ENCODE measurements at regions not wholly inside any gene's neighbourhood (a gene's known extent, or its start where the extent isn't known, plus 50 kb on each side); places are given as distances from the start of the nearest gene placed in this dataset.

- H3K27ac Mint-ChIP-seq, result no peak overlapping the region
- Histone ChIP-seq H3K27ac (ENCODE audit: low read length) (no peak overlapping the region), H3K4me3 (ENCODE audit: control insufficient read depth in 1 of 2, extremely low read depth in 1 of 2, low read length in 1 of 2) (no peak overlapping the region), H3K27me3 (replicated peaks in 1 of 2; ENCODE audit: control insufficient read depth in 2 of 2, extremely low read depth in 1 of 2, insufficient read depth in 2 of 2, low read length in 1 of 2) (peaks cover 0 to 7% of the 10 kb centered on the region in 2 experiments), H3K36me3 (ENCODE audit: control insufficient read depth in 2 of 2, extremely low read depth in 1 of 2, insufficient read depth in 1 of 2, low read length in 1 of 2) (no peaks in the 10 kb centered on the region), H3K4me1 (ENCODE audit: control insufficient read depth in 1 of 2, extremely low read depth in 1 of 2, insufficient read depth in 2 of 2, low read length in 2 of 2) (no peaks in the 10 kb centered on the region), H3K9me3 (no peaks in the 10 kb centered on the region)
- no peaks in the 10 kb centered on the region for H3K4me1 Mint-ChIP-seq
- H3K36me3 Mint-ChIP-seq, result no peaks in the 10 kb centered on the region
- POLR2A ChIA-PET, result no interaction called here
- H3K9me3 Mint-ChIP-seq, result no peaks in the 10 kb centered on the region
- H3K4me3 Mint-ChIP-seq, result no peak overlapping the region
- ATAC-seq (replicated peaks in 1 of 4), result no peak
- no peak for DNase-seq
- WGBS (ENCODE audit: insufficient coverage), result no CpG with 5 or more reads among the region's 2 CpGs
- H3K27me3 Mint-ChIP-seq, result peaks cover 0 to 6% of the 10 kb centered on the region in 2 donors
- CTCF ChIA-PET, result no interaction called here
Observed at GRCh38 chr4:10321931-10322330, 135.3 kb downstream of the ZNF518B start.

DNA sequence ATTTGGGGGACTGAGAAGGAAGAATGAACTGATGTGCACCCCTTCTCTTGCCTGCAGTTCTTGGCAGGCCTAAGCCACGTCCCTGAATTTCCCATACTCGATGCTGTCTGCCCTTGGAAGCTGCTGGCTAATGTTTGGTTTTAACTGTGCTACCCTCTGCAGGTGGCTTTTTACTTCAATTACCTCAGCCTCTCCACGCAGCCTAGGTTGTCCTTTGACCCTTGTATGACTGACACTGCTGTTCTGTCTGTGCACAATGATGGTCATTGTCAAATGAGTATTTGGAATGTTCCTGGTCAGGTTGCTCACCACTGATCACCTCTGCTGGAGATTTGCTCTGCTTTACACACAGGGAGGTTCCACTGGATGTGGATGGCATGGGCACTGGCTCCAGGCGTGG lies 137.1 kb downstream of the ZNF518B start:
- no peak overlapping the region for H3K4me3 Mint-ChIP-seq
- ATAC-seq (replicated peaks in 1 of 4), result no peak

GRCh38 chr4:10317345-10317744 lies 139.9 kb downstream of the ZNF518B start:
- H3K27me3 ChIP-seq (replicated peaks in 1 of 2; ENCODE audit: control insufficient read depth in 2 of 2, extremely low read depth in 1 of 2, insufficient read depth in 2 of 2, low read length in 1 of 2), result no peaks in the 10 kb centered on the region
- ChIA-PET CTCF (no interaction called here), POLR2A (no interaction called here)
- no peaks in the 10 kb centered on the region for H3K4me1 Mint-ChIP-seq
- no peak for DNase-seq
- no peaks in the 10 kb centered on the region for H3K36me3 ChIP-seq (ENCODE audit: control insufficient read depth in 2 of 2, extremely low read depth in 1 of 2, insufficient read depth in 1 of 2, low read length in 1 of 2)
- no peak overlapping the region for H3K27ac Mint-ChIP-seq
- no CpG with 5 or more reads among the region's 2 CpGs for WGBS (ENCODE audit: insufficient coverage)
- H3K36me3 Mint-ChIP-seq, result no peaks in the 10 kb centered on the region
- no peaks in the 10 kb centered on the region for H3K9me3 Mint-ChIP-seq
- no peaks in the 10 kb centered on the region for H3K4me1 ChIP-seq (ENCODE audit: control insufficient read depth in 1 of 2, extremely low read depth in 1 of 2, insufficient read depth in 2 of 2, low read length in 2 of 2)
- H3K27ac ChIP-seq (ENCODE audit: low read length), result no peak overlapping the region
- H3K9me3 ChIP-seq, result no peaks in the 10 kb centered on the region
- H3K4me3 ChIP-seq (ENCODE audit: control insufficient read depth in 1 of 2, extremely low read depth in 1 of 2, low read length in 1 of 2), result no peak overlapping the region
- peaks cover 0 to 4% of the 10 kb centered on the region in 2 donors for H3K27me3 Mint-ChIP-seq
- no peak for ATAC-seq (replicated peaks in 1 of 4)
- no peak overlapping the region for H3K4me3 Mint-ChIP-seq

More for the DNA sequence above, 137.1 kb downstream of the ZNF518B start:
- H3K9me3 ChIP-seq, result no peaks in the 10 kb centered on the region
- Mint-ChIP-seq H3K27me3 (peaks cover 0 to 9% of the 10 kb centered on the region in 2 donors), H3K4me1 (no peaks in the 10 kb centered on the region), H3K27ac (no peak overlapping the region), H3K9me3 (no peaks in the 10 kb centered on the region), H3K36me3 (no peaks in the 10 kb centered on the region)
- ChIA-PET POLR2A (no interaction called here), CTCF (no interaction called here)
- H3K27me3 ChIP-seq (replicated peaks in 1 of 2; ENCODE audit: control insufficient read depth in 2 of 2, extremely low read depth in 1 of 2, insufficient read depth in 2 of 2, low read length in 1 of 2), result peaks cover 0 to 7% of the 10 kb centered on the region in 2 experiments
- H3K4me3 ChIP-seq (ENCODE audit: control insufficient read depth in 1 of 2, extremely low read depth in 1 of 2, low read length in 1 of 2), result no peak overlapping the region
- no CpG with 5 or more reads among the region's 4 CpGs for WGBS (ENCODE audit: insufficient coverage)
- no peaks in the 10 kb centered on the region for H3K36me3 ChIP-seq (ENCODE audit: control insufficient read depth in 2 of 2, extremely low read depth in 1 of 2, insufficient read depth in 1 of 2, low read length in 1 of 2)
- no peak for DNase-seq
- no peak overlapping the region for H3K27ac ChIP-seq (ENCODE audit: low read length)
- H3K4me1 ChIP-seq (ENCODE audit: control insufficient read depth in 1 of 2, extremely low read depth in 1 of 2, insufficient read depth in 2 of 2, low read length in 2 of 2), result no peaks in the 10 kb centered on the region

GRCh38 chr4:10316851-10317250 lies 140.4 kb downstream of the ZNF518B start:
- Mint-ChIP-seq H3K4me1 (no peaks in the 10 kb centered on the region), H3K36me3 (no peaks in the 10 kb centered on the region), H3K27ac (no peak overlapping the region), H3K4me3 (no peak overlapping the region), H3K9me3 (no peaks in the 10 kb centered on the region), H3K27me3 (peaks cover 0 to 6% of the 10 kb centered on the region in 2 donors)
- H3K4me3 ChIP-seq (ENCODE audit: control insufficient read depth in 1 of 2, extremely low read depth in 1 of 2, low read length in 1 of 2), result no peak overlapping the region
- CTCF ChIA-PET, result no interaction called here
- POLR2A ChIA-PET, result no interaction called here
- ATAC-seq (replicated peaks in 1 of 4) (no peak), DNase-seq (no peak)
- H3K27me3 ChIP-seq (replicated peaks in 1 of 2; ENCODE audit: control insufficient read depth in 2 of 2, extremely low read depth in 1 of 2, insufficient read depth in 2 of 2, low read length in 1 of 2), result no peaks in the 10 kb centered on the region
- no peaks in the 10 kb centered on the region for H3K36me3 ChIP-seq (ENCODE audit: control insufficient read depth in 2 of 2, extremely low read depth in 1 of 2, insufficient read depth in 1 of 2, low read length in 1 of 2)
- WGBS (ENCODE audit: insufficient coverage), result 83% methylated on average over 2 of the region's 3 CpGs
- no peaks in the 10 kb centered on the region for H3K9me3 ChIP-seq
- H3K27ac ChIP-seq (ENCODE audit: low read length), result no peak overlapping the region
- no peaks in the 10 kb centered on the region for H3K4me1 ChIP-seq (ENCODE audit: control insufficient read depth in 1 of 2, extremely low read depth in 1 of 2, insufficient read depth in 2 of 2, low read length in 2 of 2)

DNA sequence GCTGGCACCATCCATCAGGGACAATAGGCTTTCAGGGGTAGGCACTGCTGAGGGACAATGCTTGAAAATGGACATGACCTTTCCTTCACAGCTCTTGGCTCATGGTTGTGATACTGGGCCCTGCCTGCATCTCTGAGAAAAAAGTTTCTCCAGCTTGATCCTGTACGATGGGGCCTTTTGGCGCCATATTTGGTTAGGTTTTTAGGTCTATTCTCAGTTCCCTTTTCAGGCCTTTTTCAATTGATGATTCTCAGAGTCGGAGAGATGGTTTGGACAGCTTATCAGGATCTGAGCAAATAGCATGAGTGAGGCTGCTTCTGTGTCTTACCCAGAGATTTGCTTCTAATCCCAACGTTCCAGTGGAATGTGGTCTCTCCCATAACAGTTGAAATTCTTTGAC lies 141.6 kb downstream of the ZNF518B start:
- no peaks in the 10 kb centered on the region for H3K36me3 Mint-ChIP-seq
- CTCF ChIA-PET, result no interaction called here

GRCh38 chr4:10312568-10312967 lies 144.7 kb downstream of the ZNF518B start:
- Mint-ChIP-seq H3K4me3 (no peak overlapping the region), H3K36me3 (no peaks in the 10 kb centered on the region), H3K27ac (no peak overlapping the region), H3K4me1 (no peaks in the 10 kb centered on the region), H3K27me3 (peaks cover 6 to 27% of the 10 kb centered on the region in 2 donors), H3K9me3 (no peaks in the 10 kb centered on the region)
- Histone ChIP-seq H3K36me3 (ENCODE audit: control insufficient read depth in 2 of 2, extremely low read depth in 1 of 2, insufficient read depth in 1 of 2, low read length in 1 of 2) (no peaks in the 10 kb centered on the region), H3K27ac (ENCODE audit: low read length) (no peak overlapping the region), H3K27me3 (replicated peaks in 1 of 2; ENCODE audit: control insufficient read depth in 2 of 2, extremely low read depth in 1 of 2, insufficient read depth in 2 of 2, low read length in 1 of 2) (no peaks in the 10 kb centered on the region), H3K4me1 (ENCODE audit: control insufficient read depth in 1 of 2, extremely low read depth in 1 of 2, insufficient read depth in 2 of 2, low read length in 2 of 2) (no peaks in the 10 kb centered on the region), H3K4me3 (ENCODE audit: control insufficient read depth in 1 of 2, extremely low read depth in 1 of 2, low read length in 1 of 2) (no peak overlapping the region), H3K9me3 (no peaks in the 10 kb centered on the region)
- ATAC-seq (replicated peaks in 1 of 4) (no peak), DNase-seq (no peak)
- CTCF ChIA-PET, result no interaction called here
- WGBS (ENCODE audit: insufficient coverage), result no CpG with 5 or more reads among the region's 3 CpGs
- POLR2A ChIA-PET, result no interaction called here

More for the DNA sequence above, 141.6 kb downstream of the ZNF518B start:
- no peaks in the 10 kb centered on the region for H3K4me1 ChIP-seq (ENCODE audit: control insufficient read depth in 1 of 2, extremely low read depth in 1 of 2, insufficient read depth in 2 of 2, low read length in 2 of 2)
- WGBS (ENCODE audit: insufficient coverage), result 89% methylated on average over 3 of the region's 4 CpGs
- H3K4me3 ChIP-seq (ENCODE audit: control insufficient read depth in 1 of 2, extremely low read depth in 1 of 2, low read length in 1 of 2), result no peak overlapping the region
- POLR2A ChIA-PET, result no interaction called here
- no peaks in the 10 kb centered on the region for H3K9me3 ChIP-seq
- peaks cover 2 to 17% of the 10 kb centered on the region in 2 donors for H3K27me3 Mint-ChIP-seq
- no peaks in the 10 kb centered on the region for H3K36me3 ChIP-seq (ENCODE audit: control insufficient read depth in 2 of 2, extremely low read depth in 1 of 2, insufficient read depth in 1 of 2, low read length in 1 of 2)
- no peak overlapping the region for H3K27ac Mint-ChIP-seq
- no peaks in the 10 kb centered on the region for H3K4me1 Mint-ChIP-seq
- DNase-seq, result no peak
- no peaks in the 10 kb centered on the region for H3K9me3 Mint-ChIP-seq
- no peak overlapping the region for H3K4me3 Mint-ChIP-seq
- no peak for ATAC-seq (replicated peaks in 1 of 4)
- H3K27me3 ChIP-seq (replicated peaks in 1 of 2; ENCODE audit: control insufficient read depth in 2 of 2, extremely low read depth in 1 of 2, insufficient read depth in 2 of 2, low read length in 1 of 2), result no peaks in the 10 kb centered on the region
- no peak overlapping the region for H3K27ac ChIP-seq (ENCODE audit: low read length)

GRCh38 chr4:10311939-10312338 lies 145.3 kb downstream of the ZNF518B start:
- no peak overlapping the region for H3K27ac Mint-ChIP-seq
- H3K9me3 Mint-ChIP-seq, result no peaks in the 10 kb centered on the region
- Histone ChIP-seq H3K27ac (ENCODE audit: low read length) (no peak overlapping the region), H3K27me3 (replicated peaks in 1 of 2; ENCODE audit: control insufficient read depth in 2 of 2, extremely low read depth in 1 of 2, insufficient read depth in 2 of 2, low read length in 1 of 2) (no peaks in the 10 kb centered on the region), H3K9me3 (no peaks in the 10 kb centered on the region), H3K4me3 (ENCODE audit: control insufficient read depth in 1 of 2, extremely low read depth in 1 of 2, low read length in 1 of 2) (no peak overlapping the region), H3K4me1 (ENCODE audit: control insufficient read depth in 1 of 2, extremely low read depth in 1 of 2, insufficient read depth in 2 of 2, low read length in 2 of 2) (no peaks in the 10 kb centered on the region), H3K36me3 (ENCODE audit: control insufficient read depth in 2 of 2, extremely low read depth in 1 of 2, insufficient read depth in 1 of 2, low read length in 1 of 2) (no peaks in the 10 kb centered on the region)
- ChIA-PET CTCF (no interaction called here), POLR2A (no interaction called here)
- no peak for ATAC-seq (replicated peaks in 1 of 4)
- H3K36me3 Mint-ChIP-seq, result no peaks in the 10 kb centered on the region
- DNase-seq, result no peak
- H3K4me1 Mint-ChIP-seq, result no peaks in the 10 kb centered on the region
- no peak overlapping the region for H3K4me3 Mint-ChIP-seq
- H3K27me3 Mint-ChIP-seq, result peaks cover 6 to 27% of the 10 kb centered on the region in 2 donors
- WGBS (ENCODE audit: insufficient coverage), result 80% methylated on average over 1 of the region's 4 CpGs
